ENCODE measurements at regions not wholly inside any gene's neighbourhood (a gene's known extent, or its start where the extent isn't known, plus 50 kb on each side); places are given as distances from the start of the nearest gene placed in this dataset.

GRCh38 chr22:46091277-46091977 is 58.9 kb upstream of the PPARA start:
- TF ChIP-seq CTCF (IDR thresholded peaks at IDR 0.05), result no peak
- no peak for TF ChIP-seq POLR2A (IDR thresholded peaks at IDR 0.05)
- TF ChIP-seq EP300 (IDR thresholded peaks at IDR 0.05), result no peak

All from gastroesophageal sphincter (tissue), 3 donors.